IMR-90 (cell line): ENCODE measurements at regions not wholly inside any gene's neighbourhood (a gene's known extent, or its start where the extent isn't known, plus 50 kb on each side); places are given as distances from the start of the nearest gene placed in this dataset.

Experiments
- ATAC-seq: fragments of 200-7000 bp; cut with Tn5 transposase; 2 replicates; pipeline ENCODE4 v1.9.1; 2020; ENCODE audit warnings: low read depth, mild to moderate bottlenecking, moderate library complexity
- BruUV-seq: library from RNA; stranded (reverse); fragments of 400-500 nt; replicated peaks from 2 replicates; lab custom pipeline; 2021; lab: Mats Ljungman, UMichigan
- CTCF ChIA-PET: fragments of 300-600 bp; formaldehyde crosslinking; extraction: SDS; loops from one replicate; lab custom pipeline; 2021; ENCODE audit warnings: antibody characterized with exemption; lab: Yijun Ruan, JAX
- POLR2A ChIA-PET: fragments of 300-600 bp; sonication (Branson Sonifier 250); formaldehyde crosslinking; loops from one replicate; lab custom pipeline; 2022; ENCODE audit warnings: antibody characterized with exemption; ENCODE audit not compliant: unreplicated experiment; lab: Charles Lee
- DNase-seq: peaks from one replicate; pipeline ENCODE4 v3.0.0; 2013
- H2AFZ ChIP-seq: replicated peaks from 2 replicates; pipeline ENCODE3; 2013; ENCODE audit warnings: low read length, mild to moderate bottlenecking; ENCODE audit not compliant: poor library complexity
- H2AK5ac ChIP-seq: 2 replicates; pipeline ENCODE4 v1.6.1; 2013; ENCODE audit warnings: low read depth, low read length, inconsistent platforms
- H2AK9ac ChIP-seq: replicated peaks from 2 replicates; pipeline ENCODE3; 2013; ENCODE audit warnings: mild to moderate bottlenecking, low read depth, low read length, moderate library complexity; ENCODE audit not compliant: poor library complexity
- H2BK120ac ChIP-seq: 2 replicates; pipeline ENCODE4 v1.6.1; 2013; ENCODE audit warnings: low read depth, low read length, inconsistent platforms
- H2BK15ac ChIP-seq: 3 replicates; pipeline ENCODE4 v1.6.1; 2013; ENCODE audit warnings: low read depth, low read length, inconsistent platforms
- H2BK20ac ChIP-seq: 2 replicates; pipeline ENCODE4 v1.6.1; 2013; ENCODE audit warnings: low read depth, mild to moderate bottlenecking, inconsistent platforms, low read length, moderate library complexity
- H2BK5ac ChIP-seq: 2 replicates; pipeline ENCODE4 v1.6.1; 2013; ENCODE audit warnings: mild to moderate bottlenecking, low read depth, low read length, inconsistent platforms; ENCODE audit not compliant: poor library complexity, severe bottlenecking
- H3K14ac ChIP-seq: replicated peaks from 2 replicates; pipeline ENCODE4 v1.6.1; 2013; ENCODE audit warnings: low read depth, low read length, inconsistent platforms
- H3K18ac ChIP-seq: 2 replicates; pipeline ENCODE4 v1.6.1; 2013; ENCODE audit warnings: low read depth, low read length, control low read depth
- H3K23ac ChIP-seq: 2 replicates; pipeline ENCODE4 v1.6.1; 2013; ENCODE audit warnings: low read depth, low read length, inconsistent platforms
- H3K27ac ChIP-seq: 2 replicates; pipeline ENCODE4 v1.5.1; 2013; ENCODE audit warnings: mild to moderate bottlenecking, control low read depth, low read length; ENCODE audit not compliant: insufficient read depth
- H3K27me3 ChIP-seq: 2 replicates; pipeline ENCODE4 v1.6.1; 2013; ENCODE audit warnings: low read length; ENCODE audit not compliant: control insufficient read depth, insufficient read depth
- H3K36me3 ChIP-seq: 2 replicates; pipeline ENCODE4 v1.6.1; 2013; ENCODE audit warnings: low read length, mixed read lengths; ENCODE audit not compliant: control insufficient read depth, insufficient read depth
- H3K4ac ChIP-seq: 2 replicates; pipeline ENCODE4 v1.6.1; 2013; ENCODE audit warnings: low read depth, low read length, inconsistent platforms
- H3K4me1 ChIP-seq: 2 replicates; pipeline ENCODE4 v1.6.1; 2013; ENCODE audit warnings: low read length, mixed read lengths; ENCODE audit not compliant: control insufficient read depth, insufficient read depth
- H3K4me2 ChIP-seq: 2 replicates; pipeline ENCODE4 v1.6.1; 2013; ENCODE audit warnings: low read depth, mild to moderate bottlenecking, control low read depth, low read length, moderate library complexity
- H3K4me3 ChIP-seq: 2 replicates; pipeline ENCODE4 v1.5.1; 2013; ENCODE audit warnings: low read depth, mild to moderate bottlenecking, control low read depth, low read length, moderate library complexity; ENCODE audit not compliant: insufficient read depth
- H3K56ac ChIP-seq: 2 replicates; pipeline ENCODE4 v1.6.1; 2013; ENCODE audit warnings: low read length, inconsistent platforms; ENCODE audit not compliant: insufficient read depth; ENCODE audit errors: extremely low read depth
- H3K79me1 ChIP-seq, 2 experiments: 2 replicates each; pipeline ENCODE4 v1.6.1; 2013; ENCODE audit warnings: low read length in 2 of 2, inconsistent platforms in 1 of 2, low read depth in 1 of 2
- H3K9ac ChIP-seq: 2 replicates; pipeline ENCODE4 v1.6.1; 2013; ENCODE audit warnings: low read depth, low read length, control low read depth
- H3K9me1 ChIP-seq: 2 replicates; pipeline ENCODE4 v1.6.1; 2013; ENCODE audit warnings: low read length, inconsistent platforms; ENCODE audit not compliant: insufficient read depth
- H3K9me3 ChIP-seq: 2 replicates; pipeline ENCODE4 v1.6.1; 2013; ENCODE audit warnings: low read length; ENCODE audit not compliant: control insufficient read depth, insufficient read depth
- H4K20me1 ChIP-seq: 2 replicates; pipeline ENCODE4 v1.6.1; 2013; ENCODE audit warnings: low read length, inconsistent platforms; ENCODE audit not compliant: insufficient read depth
- H4K5ac ChIP-seq: 2 replicates; pipeline ENCODE4 v1.6.1; 2013; ENCODE audit warnings: mild to moderate bottlenecking, low read depth, low read length, control low read depth
- H4K8ac ChIP-seq, 2 experiments: 2 replicates each; pipeline ENCODE4 v1.6.1; 2013; ENCODE audit warnings: low read depth in 2 of 2, low read length in 2 of 2, control low read depth in 1 of 2, inconsistent platforms in 1 of 2
- H4K91ac ChIP-seq: 2 replicates; pipeline ENCODE4 v1.6.1; 2013; ENCODE audit warnings: low read depth, low read length, inconsistent platforms; ENCODE audit not compliant: insufficient read depth
- BHLHE40 ChIP-seq: fragments of 150-350 bp; IDR thresholded peaks from 2 replicates; pipeline ENCODE4 v1.6.1; 2016; ENCODE audit warnings: mild to moderate bottlenecking, low read depth, low read length
- CEBPB ChIP-seq: IDR thresholded peaks from 2 replicates; pipeline ENCODE4 v1.6.1; 2012; ENCODE audit warnings: low read depth, low read length, improper control_type of control experiment
- CHD1 ChIP-seq: IDR thresholded peaks from 2 replicates; pipeline ENCODE4 v1.6.1; 2012; ENCODE audit warnings: low read depth, low read length, improper control_type of control experiment
- CTCF ChIP-seq: conservative IDR thresholded peaks from 2 replicates; pipeline ENCODE4 v1.5.1; 2012; ENCODE audit warnings: mild to moderate bottlenecking, low read depth, low read length, improper control_type of control experiment
- ELK1 ChIP-seq: fragments of 150-350 bp; IDR thresholded peaks from 2 replicates; pipeline ENCODE4 v1.6.1; 2016; ENCODE audit warnings: low read depth, mild to moderate bottlenecking, low read length, moderate library complexity, borderline replicate concordance
- FOS ChIP-seq: fragments of 150-350 bp; IDR thresholded peaks from 2 replicates; pipeline ENCODE4 v1.6.1; 2016; ENCODE audit warnings: low read depth, low read length
- MAFK ChIP-seq: IDR thresholded peaks from 2 replicates; pipeline ENCODE4 v1.6.1; 2012; ENCODE audit warnings: low read depth, low read length, improper control_type of control experiment
- MAZ ChIP-seq: IDR thresholded peaks from 2 replicates; pipeline ENCODE4 v1.6.1; 2012; ENCODE audit warnings: low read depth, mild to moderate bottlenecking, low read length, improper control_type of control experiment, moderate library complexity, borderline replicate concordance
- MXI1 ChIP-seq: IDR thresholded peaks from 2 replicates; pipeline ENCODE4 v1.6.1; 2012; ENCODE audit warnings: low read depth, mild to moderate bottlenecking, low read length, moderate library complexity, borderline replicate concordance
- NFE2L2 ChIP-seq: fragments of 150-350 bp; IDR thresholded peaks from 2 replicates; pipeline ENCODE4 v1.6.1; 2016; ENCODE audit warnings: low read depth, mild to moderate bottlenecking, low read length
- POLR2A ChIP-seq: IDR thresholded peaks from 2 replicates; pipeline ENCODE4 v1.6.1; 2012; ENCODE audit warnings: mild to moderate bottlenecking, low read depth, low read length
- RAD21 ChIP-seq: IDR thresholded peaks from 2 replicates; pipeline ENCODE4 v1.6.1; 2012; ENCODE audit warnings: low read length, improper control_type of control experiment
- RCOR1 ChIP-seq: IDR thresholded peaks from 2 replicates; pipeline ENCODE4 v1.6.1; 2012; ENCODE audit warnings: mild to moderate bottlenecking, low read length, improper control_type of control experiment; ENCODE audit not compliant: insufficient replicate concordance
- RFX5 ChIP-seq: IDR thresholded peaks from 2 replicates; pipeline ENCODE4 v1.8.0; 2012; ENCODE audit warnings: low read depth, mild to moderate bottlenecking, low read length, moderate library complexity
- SMC3 ChIP-seq: fragments of 150-350 bp; IDR thresholded peaks from 2 replicates; pipeline ENCODE4 v1.6.1; 2016; ENCODE audit warnings: low read depth, mild to moderate bottlenecking, antibody characterized with exemption, low read length, moderate library complexity
- USF2 ChIP-seq: fragments of 150-350 bp; IDR thresholded peaks from 2 replicates; pipeline ENCODE4 v1.6.1; 2017; ENCODE audit warnings: mild to moderate bottlenecking, antibody characterized with exemption, low read length, low read depth
- WGBS, 2 experiments: methylation state at CpG; one replicate each; pipeline versions ENCODE4 v1.1.5 to v1.1.7; 2013; ENCODE audit warnings: missing lambda C conversion rate in 2 of 2; ENCODE audit not compliant: insufficient read length in 1 of 2; ENCODE audit errors: extremely low coverage in 2 of 2; 5-methylcytosine and 5-hydroxymethylcytosine counted together
- dilution Hi-C: fragments of 300-500 bp; cut with HindIII; formaldehyde crosslinking; loops from one replicate; pipeline ENCODE4 v1.14.3; 2018; ENCODE audit warnings: low sequenced_read_pairs; ENCODE audit not compliant: unreplicated experiment
- in situ Hi-C: fragments of 300-500 bp; cut with MboI; formaldehyde crosslinking; loops from 3 replicates; pipeline ENCODE4 v1.14.3; 2019; ENCODE audit warnings: low sequenced_read_pairs, inconsistent platforms, mixed read lengths
- intact Hi-C: fragments of 100-400 bp; cut with micrococcal nuclease; formaldehyde crosslinking; loops from 2 replicates; pipeline ENCODE4 v1.10.0; 2022

- no peaks in the 10 kb centered on the region for H3K27me3 ChIP-seq
- no CpG with 5 or more reads among the region's 1 CpG for WGBS, 2 experiments
- no peak overlapping the region for H3K4me3 ChIP-seq
- no peak overlapping the region for H2BK15ac ChIP-seq
- no peak overlapping the region for H2BK20ac ChIP-seq
- H3K36me3 ChIP-seq: no peaks in the 10 kb centered on the region
- H3K9me1 ChIP-seq: no peaks in the 10 kb centered on the region
- H2BK120ac ChIP-seq: no peak overlapping the region
- BruUV-seq: no TSS peak
- no peak overlapping the region for H4K5ac ChIP-seq
- in situ Hi-C loops (no loop called here), dilution Hi-C loops (no loop called here), intact Hi-C loops (no loop called here)
- no peak overlapping the region for H3K4ac ChIP-seq
- no peak overlapping the region for H3K14ac ChIP-seq
- H2AK5ac ChIP-seq: no peak overlapping the region
- no peak overlapping the region for H3K23ac ChIP-seq
- H3K56ac ChIP-seq: no peak overlapping the region
- H3K9me3 ChIP-seq: 0 out of 2 replicates have a peak, but pooled peaks cover 1% of the 10 kb centered on the region
- ChIA-PET CTCF (no interaction called here), POLR2A (no interaction called here)
- no peak overlapping the region for H2BK5ac ChIP-seq
- H3K9ac ChIP-seq: no peak overlapping the region
- no peak overlapping the region for H4K91ac ChIP-seq
- H3K79me1 ChIP-seq: no peaks in the 10 kb centered on the region
- H3K18ac ChIP-seq: no peak overlapping the region
- H3K4me1 ChIP-seq: no peaks in the 10 kb centered on the region
- no peak for TF ChIP-seq MXI1
- TF ChIP-seq RFX5: no peak
- TF ChIP-seq NFE2L2: no peak
- no peak for TF ChIP-seq SMC3
- no peak for TF ChIP-seq BHLHE40
- no peak for TF ChIP-seq CEBPB
- no peak for TF ChIP-seq RAD21
- TF ChIP-seq ELK1: no peak
- TF ChIP-seq FOS: no peak
- TF ChIP-seq MAZ: no peak
- TF ChIP-seq USF2: no peak
- TF ChIP-seq RCOR1: no peak
- TF ChIP-seq CHD1: no peak
- no peak for TF ChIP-seq MAFK
- TF ChIP-seq CTCF: no peak
- no peak for TF ChIP-seq POLR2A
- ATAC-seq (no peak), DNase-seq (no peak)
- H2AK9ac ChIP-seq: no peak overlapping the region
- no peaks in the 10 kb centered on the region for H4K20me1 ChIP-seq
- H3K4me2 ChIP-seq: no peak overlapping the region
- no peak overlapping the region for H4K8ac ChIP-seq
- H2AFZ ChIP-seq: no peak overlapping the region
- no peak overlapping the region for H3K27ac ChIP-seq
Measured at GRCh38 chr6:92216717-92217116, 1202.6 kb downstream of the EPHA7 start.
